H1 (cell line): ENCODE measurements at regions not wholly inside any gene's neighbourhood (a gene's known extent, or its start where the extent isn't known, plus 50 kb on each side); places are given as distances from the start of the nearest gene placed in this dataset.

Source experiments
- CTCF ChIA-PET: fragments of 300-600 bp; sonication (Branson Sonifier 250); formaldehyde crosslinking; loops from one replicate; lab custom pipeline; 2021; ENCODE audit not compliant: partially characterized antibody; lab: Charles Lee
- POLR2A ChIA-PET: fragments of 300-600 bp; sonication (Branson Sonifier 250); formaldehyde crosslinking; loops from one replicate; lab custom pipeline; 2021; ENCODE audit warnings: inconsistent platforms; ENCODE audit not compliant: partially characterized antibody; lab: Charles Lee
- DNase-seq, 2 experiments: peaks; one replicate each; pipeline versions ENCODE4 v3.0.0 to v3.0.0-alpha.2; 2010 to 2022; ENCODE audit warnings: low spot score in 2 of 2, low read depth in 1 of 2, mixed read lengths in 1 of 2
- FAIRE-seq: peaks from 2 replicates; lab custom pipeline; 2011; peaks lifted over from hg19 to GRCh38; lab: Jason Lieb, UNC
- H2AFZ ChIP-seq: 2 replicates; pipeline ENCODE4 v1.8.1; 2012; ENCODE audit warnings: low read length, inconsistent platforms
- H2AK5ac ChIP-seq: 2 replicates; pipeline ENCODE4 v1.6.1; 2013; ENCODE audit warnings: low read depth, low read length
- H2BK120ac ChIP-seq: replicated peaks from 2 replicates; pipeline ENCODE3; 2013; ENCODE audit warnings: low read depth, low read length, inconsistent platforms
- H2BK12ac ChIP-seq: 2 replicates; pipeline ENCODE4 v1.6.1; 2013; ENCODE audit warnings: low read depth, low read length
- H2BK15ac ChIP-seq: 2 replicates; pipeline ENCODE4 v1.6.1; 2013; ENCODE audit warnings: low read length
- H2BK20ac ChIP-seq: 2 replicates; pipeline ENCODE4 v1.6.1; 2013; ENCODE audit warnings: low read length
- H2BK5ac ChIP-seq: 2 replicates; pipeline ENCODE4 v1.6.1; 2013; ENCODE audit warnings: low read depth, low read length
- H3K14ac ChIP-seq: 2 replicates; pipeline ENCODE4 v1.6.1; 2013; ENCODE audit warnings: inconsistent platforms; ENCODE audit not compliant: insufficient read length
- H3K18ac ChIP-seq: 2 replicates; pipeline ENCODE4 v1.6.1; 2013; ENCODE audit warnings: low read length; ENCODE audit errors: extremely low read depth
- H3K23ac ChIP-seq: 2 replicates; pipeline ENCODE4 v1.6.1; 2013; ENCODE audit warnings: inconsistent platforms; ENCODE audit not compliant: insufficient read length
- H3K23me2 ChIP-seq: 2 replicates; pipeline ENCODE4 v1.6.1; 2013; ENCODE audit warnings: low read depth, low read length
- H3K27ac ChIP-seq: 2 replicates; pipeline ENCODE4 v1.6.1; 2011; ENCODE audit warnings: low read depth, low read length, inconsistent platforms
- H3K27me3 ChIP-seq, 4 experiments: replicated peaks in 1 of 4; 1 replicate in 1 of 4; 2 replicates in 3 of 4; pipeline versions ENCODE4 v1.6.1 to v1.8.1; 2011 to 2013; ENCODE audit warnings: low read length in 3 of 4, mild to moderate bottlenecking in 3 of 4, inconsistent platforms in 2 of 4, mixed read lengths in 2 of 4, moderate library complexity in 1 of 4; ENCODE audit not compliant: control insufficient read depth in 3 of 4, insufficient read depth in 3 of 4; ENCODE audit errors: extremely low read depth in 1 of 4
- H3K36me3 ChIP-seq, 4 experiments: 2 replicates each; pipeline versions ENCODE4 v1.6.1 to v1.8.1; 2011 to 2013; ENCODE audit warnings: mild to moderate bottlenecking in 4 of 4, low read length in 3 of 4, moderate library complexity in 2 of 4, control low read depth in 1 of 4, inconsistent platforms in 1 of 4; ENCODE audit not compliant: insufficient read depth in 4 of 4, control insufficient read depth in 2 of 4
- H3K4ac ChIP-seq: replicated peaks from 2 replicates; pipeline ENCODE3; 2013; ENCODE audit warnings: low read length, low read depth, mixed read lengths, inconsistent platforms; ENCODE audit not compliant: insufficient read length
- H3K4me1 ChIP-seq, 4 experiments: replicated peaks in 1 of 4; 1 replicate in 1 of 4; 2 replicates in 3 of 4; pipeline versions ENCODE4 v1.6.1 to v1.8.1; 2011 to 2013; ENCODE audit warnings: low read length in 3 of 4, inconsistent platforms in 2 of 4, mixed read lengths in 1 of 4; ENCODE audit not compliant: insufficient read depth in 4 of 4, control insufficient read depth in 3 of 4
- H3K4me2 ChIP-seq, 2 experiments: 2 replicates each; pipeline versions ENCODE4 v1.6.1 to v1.8.1; 2011 to 2013; ENCODE audit warnings: low read depth in 2 of 2, low read length in 2 of 2, control low read depth in 1 of 2, inconsistent platforms in 1 of 2, mild to moderate bottlenecking in 1 of 2; ENCODE audit not compliant: insufficient read depth in 1 of 2
- H3K4me3 ChIP-seq, 4 experiments: fragments of 200-600, 300-600 bp in 1 of 4; sonication (generic), shearing (Covaris generic), sonication (Bioruptor Twin) in 1 of 4; 2 replicates each; pipeline versions ENCODE4 v1.5.1 to v1.8.1; 2011 to 2016; ENCODE audit warnings: low read length in 4 of 4, low read depth in 3 of 4, control low read depth in 2 of 4, inconsistent platforms in 2 of 4, mild to moderate bottlenecking in 2 of 4, mixed read lengths in 1 of 4, moderate library complexity in 1 of 4; ENCODE audit not compliant: insufficient read depth in 2 of 4; ENCODE audit errors: extremely low read depth in 1 of 4
- H3K56ac ChIP-seq: replicated peaks from 2 replicates; pipeline ENCODE3; 2013; ENCODE audit warnings: low read depth, mild to moderate bottlenecking, mixed read lengths, low read length, inconsistent platforms; ENCODE audit not compliant: insufficient read length
- H3K79me1 ChIP-seq: 2 replicates; pipeline ENCODE4 v1.6.1; 2013; ENCODE audit warnings: low read depth, low read length, control low read depth
- H3K79me2 ChIP-seq, 2 experiments: 2 replicates each; pipeline versions ENCODE4 v1.6.1 to v1.8.1; 2012 to 2013; ENCODE audit warnings: low read length in 2 of 2, mild to moderate bottlenecking in 2 of 2, inconsistent platforms in 1 of 2; ENCODE audit not compliant: insufficient read depth in 2 of 2, control insufficient read depth in 1 of 2
- H3K9ac ChIP-seq, 4 experiments: replicated peaks in 1 of 4; 1 replicate in 1 of 4; 2 replicates in 3 of 4; pipeline versions ENCODE4 v1.6.1 to v1.8.1; 2011 to 2013; ENCODE audit warnings: low read depth in 3 of 4, low read length in 3 of 4, control low read depth in 2 of 4, mild to moderate bottlenecking in 2 of 4, moderate library complexity in 2 of 4, inconsistent platforms in 1 of 4; ENCODE audit errors: extremely low read depth in 1 of 4
- H3K9me3 ChIP-seq, 2 experiments: 2 replicates each; pipeline versions ENCODE4 v1.6.1 to v1.8.1; 2012 to 2013; ENCODE audit warnings: mild to moderate bottlenecking in 2 of 2, moderate library complexity in 2 of 2, control low read depth in 1 of 2, inconsistent platforms in 1 of 2, low read depth in 1 of 2, low read length in 1 of 2, mixed read lengths in 1 of 2; ENCODE audit not compliant: insufficient read depth in 2 of 2
- H4K20me1 ChIP-seq, 2 experiments: replicated peaks in 1 of 2; 2 replicates each; pipeline versions ENCODE3 to v1.8.1; 2011 to 2013; ENCODE audit warnings: inconsistent platforms in 2 of 2, low read length in 2 of 2, mild to moderate bottlenecking in 1 of 2; ENCODE audit not compliant: insufficient read depth in 2 of 2, control insufficient read depth in 1 of 2
- H4K5ac ChIP-seq: 2 replicates; pipeline ENCODE4 v1.6.1; 2013; ENCODE audit warnings: low read length, low read depth, mixed read lengths, inconsistent platforms; ENCODE audit not compliant: insufficient read length
- H4K8ac ChIP-seq: 2 replicates; pipeline ENCODE4 v1.8.0; 2013; ENCODE audit warnings: mild to moderate bottlenecking, moderate library complexity, low read length, inconsistent platforms; ENCODE audit not compliant: insufficient read depth; ENCODE audit errors: extremely low read depth
- H4K91ac ChIP-seq: replicated peaks from 2 replicates; pipeline ENCODE3; 2013; ENCODE audit warnings: low read length, mixed read lengths, inconsistent platforms; ENCODE audit not compliant: insufficient read length
- CEBPB ChIP-seq: IDR thresholded peaks from 2 replicates; pipeline ENCODE4 v1.6.1; 2012; ENCODE audit warnings: low read depth, low read length
- GTF2F1 ChIP-seq: IDR thresholded peaks from 2 replicates; pipeline ENCODE4 v1.6.1; 2012; ENCODE audit warnings: low read depth, low read length, improper control_type of control experiment, borderline replicate concordance
- HDAC6 ChIP-seq: IDR thresholded peaks from one replicate; pipeline ENCODE4 v1.7.1; 2012; ENCODE audit warnings: low read depth, mild to moderate bottlenecking, inconsistent platforms, low read length, moderate library complexity
- JUN ChIP-seq: IDR thresholded peaks from 2 replicates; pipeline ENCODE4 v1.6.1; 2011; ENCODE audit warnings: low read depth, mild to moderate bottlenecking, improper control_type of control experiment, low read length
- MAX ChIP-seq: IDR thresholded peaks from 2 replicates; pipeline ENCODE4 v1.6.1; 2012; ENCODE audit warnings: inconsistent platforms
- RAD21 ChIP-seq, 2 experiments: IDR thresholded peaks in 1 of 2; conservative IDR thresholded peaks in 1 of 2; 2 replicates each; pipeline ENCODE4 v1.6.1; 2011; ENCODE audit warnings: low read depth in 2 of 2, low read length in 2 of 2, improper control_type of control experiment in 1 of 2, inconsistent platforms in 1 of 2, mild to moderate bottlenecking in 1 of 2, moderate library complexity in 1 of 2
- RBBP5 ChIP-seq: IDR thresholded peaks from 2 replicates; pipeline ENCODE4 v1.7.1; 2012; ENCODE audit warnings: low read depth, mild to moderate bottlenecking, inconsistent platforms, low read length, moderate library complexity, borderline replicate concordance
- RFX5 ChIP-seq: IDR thresholded peaks from 2 replicates; pipeline ENCODE4 v1.6.1; 2011; ENCODE audit warnings: low read depth, low read length, improper control_type of control experiment, borderline replicate concordance
- SP1 ChIP-seq: IDR thresholded peaks from 2 replicates; pipeline ENCODE4 v1.6.1; 2011; ENCODE audit warnings: low read depth, low read length
- SP2 ChIP-seq: IDR thresholded peaks from 2 replicates; pipeline ENCODE4 v1.6.1; 2012; ENCODE audit warnings: mild to moderate bottlenecking, low read length, inconsistent platforms
- SRF ChIP-seq: IDR thresholded peaks from 2 replicates; pipeline ENCODE4 v1.6.1; 2011; ENCODE audit warnings: mild to moderate bottlenecking, low read depth, low read length, moderate library complexity
- SUZ12 ChIP-seq: fragments of 200-600 bp; sonication (generic); IDR thresholded peaks from 2 replicates; pipeline ENCODE4 v1.6.1; 2012; ENCODE audit warnings: mild to moderate bottlenecking, inconsistent platforms, low read length, moderate library complexity, mixed read lengths
- TCF12 ChIP-seq: IDR thresholded peaks from 2 replicates; pipeline ENCODE4 v1.6.1; 2011; ENCODE audit warnings: low read depth, mild to moderate bottlenecking, low read length
- YY1 ChIP-seq: IDR thresholded peaks from 2 replicates; pipeline ENCODE4 v1.6.1; 2011; ENCODE audit warnings: low read depth, mild to moderate bottlenecking, low read length
- ZNF274 ChIP-seq: IDR thresholded peaks from 2 replicates; pipeline ENCODE4 v1.7.0; 2012; ENCODE audit warnings: low read length, borderline replicate concordance; ENCODE audit errors: extremely low read depth
- WGBS, 2 experiments: shearing (Covaris generic) in 1 of 2; methylation state at CpG; one replicate each; pipeline versions ENCODE4 v1.1.6 to v1.1.7; 2013 to 2015; ENCODE audit warnings: low lambda C conversion rate in 2 of 2, mixed read lengths in 2 of 2, inconsistent platforms in 1 of 2, low coverage in 1 of 2, missing lambda C conversion rate in 1 of 2; ENCODE audit not compliant: insufficient replicate concordance in 2 of 2, insufficient coverage in 1 of 2, insufficient read length in 1 of 2; ENCODE audit errors: extremely low coverage in 1 of 2, missing lambda C conversion rate in 1 of 2; 5-methylcytosine and 5-hydroxymethylcytosine counted together

GRCh38 chr13:90246687-90247345, 1100.7 kb upstream of the MIR17HG start:
- no peak overlapping the region for H3K4me3 ChIP-seq
- H4K20me1 ChIP-seq = no peaks in the 10 kb centered on the region
- H3K56ac ChIP-seq = no peak overlapping the region
- no peak for DNase-seq
- H3K14ac ChIP-seq = no peak overlapping the region
- no peaks in the 10 kb centered on the region for H3K79me1 ChIP-seq
- H3K4me2 ChIP-seq = no peak overlapping the region
- no peak overlapping the region for H4K5ac ChIP-seq
- no peaks in the 10 kb centered on the region for H3K23me2 ChIP-seq
- H2BK120ac ChIP-seq = no peak overlapping the region
- no peak overlapping the region for H2BK20ac ChIP-seq
- H3K79me2 ChIP-seq = no peaks in the 10 kb centered on the region
- H2BK12ac ChIP-seq = no peak overlapping the region
- no peak overlapping the region for H3K4ac ChIP-seq
- WGBS, 2 experiments = 92% methylated on average over 3 of the region's 3 CpGs; no CpG with 5 or more reads in 1 of the 2 experiments
- no peak overlapping the region for H2AFZ ChIP-seq
- no peaks in the 10 kb centered on the region for H3K9me3 ChIP-seq
- no peak overlapping the region for H4K91ac ChIP-seq
- FAIRE-seq = no peak
- H3K4me1 ChIP-seq = no peaks in the 10 kb centered on the region
- POLR2A ChIA-PET = no interaction called here
- H2BK15ac ChIP-seq = no peak overlapping the region
- no peaks in the 10 kb centered on the region for H3K27me3 ChIP-seq
- H3K18ac ChIP-seq = no peak overlapping the region
- H3K27ac ChIP-seq = no peak overlapping the region
- CTCF ChIA-PET = no interaction called here
- TF ChIP-seq CEBPB (no peak), SP1 (no peak), SP2 (no peak), RFX5 (no peak), SRF (no peak), SUZ12 (no peak), RBBP5 (no peak), RAD21 (IDR thresholded peaks at IDR 0.05 in 1 of 2, conservative IDR thresholded peaks at IDR 0.05 in 1 of 2; ENCODE audit: low read depth in 2 of 2, low read length in 2 of 2) (no peak), HDAC6 (no peak), MAX (no peak), TCF12 (no peak), GTF2F1 (no peak), YY1 (no peak), JUN (no peak), ZNF274 (no peak)
- H4K8ac ChIP-seq = no peak overlapping the region
- H3K36me3 ChIP-seq = no peaks in the 10 kb centered on the region
- no peak overlapping the region for H2AK5ac ChIP-seq
- H3K9ac ChIP-seq = no peak overlapping the region
- no peak overlapping the region for H3K23ac ChIP-seq
- no peak overlapping the region for H2BK5ac ChIP-seq
